Mucosa of rectum (tissue), 2 donors: ENCODE measurements at regions not wholly inside any gene's neighbourhood (a gene's known extent, or its start where the extent isn't known, plus 50 kb on each side); places are given as distances from the start of the nearest gene placed in this dataset.
"Not testable (repeated sequence)": the region's sequence is repeated elsewhere in the genome, so short reads cannot be mapped to it uniquely, and the experiment has no call there.

Experiments used
- H3K27ac ChIP-seq, 2 donors: one replicate each; pipeline ENCODE4 v1.7.0; 2013; ENCODE audit warnings: inconsistent platforms in 2 of 2, low read depth in 2 of 2, low read length in 2 of 2
- H3K27me3 ChIP-seq, 2 donors: one replicate each; pipeline ENCODE4 v1.7.0; 2013; ENCODE audit warnings: low read length in 2 of 2; ENCODE audit not compliant: control insufficient read depth in 2 of 2, insufficient read depth in 2 of 2
- H3K36me3 ChIP-seq, 2 donors: one replicate each; pipeline ENCODE4 v1.7.0; 2013; ENCODE audit warnings: low read length in 2 of 2; ENCODE audit not compliant: control insufficient read depth in 2 of 2, insufficient read depth in 2 of 2
- H3K4me1 ChIP-seq, 2 donors: one replicate each; pipeline ENCODE4 v1.7.0; 2013; ENCODE audit warnings: low read length in 2 of 2, mild to moderate bottlenecking in 1 of 2; ENCODE audit not compliant: control insufficient read depth in 2 of 2, insufficient read depth in 2 of 2
- H3K4me3 ChIP-seq, 2 donors: one replicate each; pipeline ENCODE4 v1.7.0; 2013; ENCODE audit warnings: low read length in 2 of 2
- H3K9ac ChIP-seq, 2 donors: one replicate each; pipeline ENCODE4 v1.7.0; 2013; ENCODE audit warnings: low read length in 2 of 2, low read depth in 1 of 2, mild to moderate bottlenecking in 1 of 2
- H3K9me3 ChIP-seq, 2 donors: one replicate each; pipeline ENCODE4 v1.7.0; 2013; ENCODE audit warnings: low read length in 2 of 2; ENCODE audit not compliant: control insufficient read depth in 2 of 2
- donor health status: healthy.
- donor health status: Normal muscosa, but diverticular disease.

- Histone ChIP-seq H3K9ac (no peak overlapping the region), H3K27me3 (no peaks in the 10 kb centered on the region), H3K9me3 (no peaks in the 10 kb centered on the region)
These were observed 1040.7 kb downstream of the SOCS6 start for GRCh38 chr18:71329563-71329962.

GRCh38 chr18:71329114-71329513 is 1040.3 kb downstream of the SOCS6 start:
- Histone ChIP-seq H3K36me3 (no peaks in the 10 kb centered on the region), H3K4me3 (no peak overlapping the region), H3K27ac (no peak overlapping the region), H3K27me3 (no peaks in the 10 kb centered on the region), H3K9me3 (no peaks in the 10 kb centered on the region), H3K4me1 (no peaks in the 10 kb centered on the region), H3K9ac (no peak overlapping the region)

More at GRCh38 chr18:71329563-71329962, 1040.7 kb downstream of the SOCS6 start:
- Histone ChIP-seq H3K27ac (no peak overlapping the region), H3K36me3 (no peaks in the 10 kb centered on the region), H3K4me3 (no peak overlapping the region), H3K4me1 (no peaks in the 10 kb centered on the region)

- H3K9ac ChIP-seq: no peak overlapping the region
- H3K36me3 ChIP-seq: no peaks in the 10 kb centered on the region
- no peak overlapping the region for H3K4me3 ChIP-seq
- H3K27me3 ChIP-seq: no peaks in the 10 kb centered on the region
- no peaks in the 10 kb centered on the region for H3K4me1 ChIP-seq
- no peaks in the 10 kb centered on the region for H3K9me3 ChIP-seq
- no peak overlapping the region for H3K27ac ChIP-seq
These were observed 1039.0 kb downstream of the SOCS6 start for GRCh38 chr18:71327850-71328249.

GRCh38 chr18:71327441-71327840 is 1038.6 kb downstream of the SOCS6 start:
- Histone ChIP-seq H3K9me3 (no peaks in the 10 kb centered on the region), H3K36me3 (no peaks in the 10 kb centered on the region), H3K27me3 (no peaks in the 10 kb centered on the region), H3K4me1 (no peaks in the 10 kb centered on the region), H3K4me3 (no peak overlapping the region), H3K27ac (no peak overlapping the region), H3K9ac (no peak overlapping the region)

- no peaks in the 10 kb centered on the region for H3K36me3 ChIP-seq
- H3K27me3 ChIP-seq: no peaks in the 10 kb centered on the region
- H3K4me3 ChIP-seq: no peak overlapping the region
- no peaks in the 10 kb centered on the region for H3K9me3 ChIP-seq
- H3K9ac ChIP-seq: no peak overlapping the region
- H3K4me1 ChIP-seq: no peaks in the 10 kb centered on the region
- H3K27ac ChIP-seq: no peak overlapping the region
These were observed 1038.0 kb downstream of the SOCS6 start for GRCh38 chr18:71326826-71327225.

- Histone ChIP-seq H3K36me3 (no peaks in the 10 kb centered on the region), H3K9ac (no peak overlapping the region), H3K27ac (no peak overlapping the region), H3K9me3 (no peaks in the 10 kb centered on the region), H3K27me3 (no peaks in the 10 kb centered on the region), H3K4me3 (no peak overlapping the region), H3K4me1 (no peaks in the 10 kb centered on the region)
These were observed 1035.5 kb downstream of the SOCS6 start for GRCh38 chr18:71324356-71324755.

GRCh38 chr18:71322201-71322600 is 1033.4 kb downstream of the SOCS6 start:
- no peaks in the 10 kb centered on the region for H3K36me3 ChIP-seq
- H3K4me1 ChIP-seq: no peaks in the 10 kb centered on the region
- no peaks in the 10 kb centered on the region for H3K27me3 ChIP-seq
- no peaks in the 10 kb centered on the region for H3K9me3 ChIP-seq
- no peak overlapping the region for H3K4me3 ChIP-seq
- no peak overlapping the region for H3K27ac ChIP-seq
- no peak overlapping the region for H3K9ac ChIP-seq

GRCh38 chr18:71321319-71321718 is 1032.5 kb downstream of the SOCS6 start:
- Histone ChIP-seq H3K9me3 (no peaks in the 10 kb centered on the region), H3K4me3 (no peak overlapping the region), H3K9ac (no peak overlapping the region), H3K4me1 (no peaks in the 10 kb centered on the region), H3K27me3 (no peaks in the 10 kb centered on the region), H3K27ac (no peak overlapping the region), H3K36me3 (no peaks in the 10 kb centered on the region)

GRCh38 chr18:71304856-71305255 is 1016.0 kb downstream of the SOCS6 start:
- Histone ChIP-seq H3K9ac (no peak overlapping the region), H3K9me3 (no peaks in the 10 kb centered on the region), H3K36me3 (no peaks in the 10 kb centered on the region), H3K4me3 (no peak overlapping the region), H3K27me3 (no peaks in the 10 kb centered on the region), H3K4me1 (no peaks in the 10 kb centered on the region), H3K27ac (no peak overlapping the region)

GRCh38 chr18:71303743-71304142 is 1014.9 kb downstream of the SOCS6 start:
- not testable (repeated sequence) for H3K9ac ChIP-seq, H3K36me3 ChIP-seq, H3K9me3 ChIP-seq, H3K27me3 ChIP-seq, H3K27ac ChIP-seq, H3K4me3 ChIP-seq, H3K4me1 ChIP-seq

GRCh38 chr18:71301596-71301995 is 1012.8 kb downstream of the SOCS6 start:
- Histone ChIP-seq H3K9ac (no peak overlapping the region), H3K27ac (no peak overlapping the region), H3K36me3 (no peaks in the 10 kb centered on the region), H3K27me3 (no peaks in the 10 kb centered on the region), H3K4me3 (no peak overlapping the region), H3K4me1 (no peaks in the 10 kb centered on the region), H3K9me3 (no peaks in the 10 kb centered on the region)
